Activated CD4-positive, alpha-beta T cell treated with anti-CD3 and anti-CD28 coated beads for 48 hours (primary cell): ENCODE measurements at regions not wholly inside any gene's neighbourhood (a gene's known extent, or its start where the extent isn't known, plus 50 kb on each side); places are given as distances from the start of the nearest gene placed in this dataset.

Experiments
- DNase-seq: peaks from one replicate; pipeline ENCODE4 v3.0.0-alpha.2; 2020

DNA sequence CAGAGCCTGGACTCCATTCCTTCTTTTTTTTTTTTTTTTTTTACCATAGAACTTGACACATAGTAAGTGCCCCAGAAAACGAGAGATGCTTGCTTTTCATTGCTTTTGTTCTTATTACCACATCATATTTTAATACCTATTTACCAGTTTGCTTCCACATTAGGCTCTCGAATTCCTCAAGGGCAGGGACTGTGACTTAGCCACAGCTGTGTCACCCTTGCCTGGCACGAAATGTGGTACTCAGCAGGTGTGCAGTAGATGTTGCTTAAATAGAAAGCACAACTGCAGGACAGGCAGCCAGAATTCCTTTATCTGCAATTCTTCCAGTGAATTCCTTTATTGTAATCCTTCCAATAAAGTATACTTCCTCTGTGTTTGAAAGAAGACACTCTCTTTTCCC, 393.0 kb downstream of the HAPSTR1 start:
- DNase-seq: no peak

DNA sequence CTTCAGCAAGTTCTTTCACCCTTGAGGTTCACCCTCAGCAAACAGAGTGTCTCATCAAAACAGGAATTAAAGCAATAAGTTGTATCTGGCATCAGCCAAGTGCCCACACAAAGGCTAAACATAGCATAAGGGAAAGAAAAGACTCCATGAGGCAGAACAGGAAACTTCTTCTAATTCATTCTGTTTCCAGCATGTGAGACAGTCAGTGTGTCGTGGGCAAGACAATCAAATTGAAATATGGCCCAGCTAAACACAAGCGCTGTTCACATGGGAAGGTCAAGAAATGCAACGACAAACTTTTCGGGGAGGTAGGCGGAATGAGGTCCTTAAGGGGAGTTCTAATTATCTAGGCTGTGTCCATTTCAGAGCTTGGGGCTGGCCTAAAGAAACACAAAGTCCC, 393.4 kb downstream of the HAPSTR1 start:
- DNase-seq: no peak

DNA sequence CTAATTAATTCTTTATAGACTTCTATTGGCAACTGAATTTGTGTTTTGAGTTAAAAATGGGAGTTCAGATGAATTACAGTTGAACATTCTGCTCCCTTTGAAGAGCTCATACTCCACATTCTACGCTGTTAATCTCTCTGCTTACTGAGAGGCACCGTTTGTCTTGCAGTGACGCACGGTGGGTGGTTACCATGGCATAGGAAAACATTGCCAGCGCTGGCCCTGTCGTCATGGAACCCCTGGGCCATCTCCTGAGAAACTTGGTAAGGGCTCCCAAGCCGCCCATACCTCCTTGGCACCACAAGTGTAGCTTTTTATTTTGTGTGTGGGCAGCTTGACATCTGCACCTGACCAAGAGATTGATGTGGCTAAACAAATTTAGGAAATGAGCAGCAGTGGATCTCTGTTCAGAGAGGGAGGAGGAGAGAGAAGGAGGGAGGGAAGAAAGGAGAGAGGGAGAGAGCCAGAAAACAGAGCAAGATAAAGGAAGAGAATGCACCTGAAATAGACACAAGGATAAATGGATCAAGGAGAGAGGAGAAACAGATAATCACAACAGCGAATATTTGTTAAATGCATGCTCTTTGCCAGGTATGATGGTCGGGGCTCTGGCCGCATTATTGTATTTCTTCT, 398.5 kb downstream of the HAPSTR1 start:
- DNase-seq: no peak

DNA sequence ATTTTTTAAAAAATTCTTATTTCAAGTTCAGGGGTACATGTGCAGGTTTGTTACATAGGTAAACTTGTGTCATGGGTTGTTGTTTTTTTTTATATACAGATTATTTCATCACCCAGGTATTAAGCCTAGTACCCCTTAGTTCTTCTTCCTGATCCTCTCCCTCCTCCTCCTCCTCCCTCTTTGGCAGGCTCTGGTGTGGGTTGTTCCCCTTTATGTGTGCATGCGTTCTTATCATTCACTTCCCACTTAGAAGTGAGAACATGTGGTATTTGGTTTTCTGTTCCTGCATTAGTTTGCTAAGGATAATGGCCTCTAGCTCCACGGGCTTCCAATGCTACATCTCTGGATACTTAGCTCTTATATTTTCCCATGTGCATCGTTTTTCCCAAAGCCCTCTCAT, 404.4 kb downstream of the HAPSTR1 start:
- no peak for DNase-seq

DNA sequence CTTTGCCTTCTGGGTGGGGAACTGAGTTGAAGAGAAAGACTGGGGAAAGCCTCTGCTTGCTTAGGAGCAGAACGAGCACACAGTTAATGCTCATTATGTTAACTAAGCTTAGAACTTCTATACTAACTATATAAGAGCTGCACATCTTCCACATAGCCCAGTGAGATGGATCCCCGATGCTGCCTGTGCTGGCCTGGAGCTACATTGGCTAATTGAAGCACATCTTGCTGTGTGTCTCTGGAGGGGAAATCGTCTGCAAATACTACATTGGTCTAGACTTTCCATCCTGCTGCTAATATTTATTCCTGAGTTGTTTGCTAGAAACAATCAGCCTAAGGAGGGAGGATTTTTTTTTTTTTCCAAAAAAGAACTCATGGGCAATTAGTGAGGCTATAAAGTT, 406.3 kb downstream of the HAPSTR1 start:
- DNase-seq: no peak

DNA sequence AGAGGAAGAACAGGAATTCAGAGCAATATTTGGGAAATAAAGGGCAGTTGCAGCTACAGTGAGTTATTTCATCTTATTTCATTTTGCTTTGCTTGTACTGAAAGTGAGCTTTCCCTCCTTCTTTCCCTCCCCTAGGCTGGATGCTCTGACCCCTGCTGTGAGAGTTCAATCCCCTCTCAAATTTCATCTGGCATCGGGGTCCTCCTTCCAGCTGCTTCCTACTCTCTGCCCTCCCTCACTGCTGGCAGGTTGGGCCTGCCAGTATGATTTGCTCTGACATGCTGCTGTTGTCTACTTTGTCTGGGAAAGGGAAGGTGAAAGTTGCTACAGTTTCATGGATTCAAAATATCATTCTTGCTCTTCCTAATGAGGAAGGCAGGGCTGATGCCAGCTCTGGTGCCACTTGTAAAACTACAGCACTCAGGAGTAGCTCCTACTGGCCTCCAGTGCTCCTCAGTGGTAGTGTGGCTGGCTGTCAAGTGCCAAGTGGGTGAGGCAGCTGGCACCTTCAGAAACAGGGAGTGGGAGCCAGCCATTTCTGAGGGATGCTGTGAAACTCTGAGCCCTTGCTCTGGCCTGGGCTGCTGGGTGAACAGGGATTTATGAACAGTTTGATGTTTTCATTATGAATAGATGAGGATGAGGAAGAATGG, 408.6 kb downstream of the HAPSTR1 start:
- no peak for DNase-seq

DNA sequence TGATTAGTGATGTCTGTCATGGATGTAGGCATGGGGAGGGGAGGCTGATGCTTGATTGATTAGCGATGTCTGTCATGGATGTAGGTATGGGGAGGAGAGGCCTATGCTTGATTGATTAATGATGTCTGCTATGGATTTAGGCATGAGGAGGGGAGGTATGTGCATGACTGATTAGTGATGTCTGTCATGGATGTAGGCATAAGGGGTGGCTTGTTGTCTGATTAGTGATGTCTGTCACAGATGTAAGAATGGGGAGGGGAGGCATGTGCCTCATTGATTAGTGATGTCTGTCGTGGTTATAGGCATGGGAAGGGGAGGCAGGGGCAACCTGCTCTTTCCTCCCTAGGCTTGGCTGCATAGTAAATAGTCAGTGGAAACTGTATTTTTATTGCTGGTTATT, 409.4 kb downstream of the HAPSTR1 start:
- no peak for DNase-seq

DNA sequence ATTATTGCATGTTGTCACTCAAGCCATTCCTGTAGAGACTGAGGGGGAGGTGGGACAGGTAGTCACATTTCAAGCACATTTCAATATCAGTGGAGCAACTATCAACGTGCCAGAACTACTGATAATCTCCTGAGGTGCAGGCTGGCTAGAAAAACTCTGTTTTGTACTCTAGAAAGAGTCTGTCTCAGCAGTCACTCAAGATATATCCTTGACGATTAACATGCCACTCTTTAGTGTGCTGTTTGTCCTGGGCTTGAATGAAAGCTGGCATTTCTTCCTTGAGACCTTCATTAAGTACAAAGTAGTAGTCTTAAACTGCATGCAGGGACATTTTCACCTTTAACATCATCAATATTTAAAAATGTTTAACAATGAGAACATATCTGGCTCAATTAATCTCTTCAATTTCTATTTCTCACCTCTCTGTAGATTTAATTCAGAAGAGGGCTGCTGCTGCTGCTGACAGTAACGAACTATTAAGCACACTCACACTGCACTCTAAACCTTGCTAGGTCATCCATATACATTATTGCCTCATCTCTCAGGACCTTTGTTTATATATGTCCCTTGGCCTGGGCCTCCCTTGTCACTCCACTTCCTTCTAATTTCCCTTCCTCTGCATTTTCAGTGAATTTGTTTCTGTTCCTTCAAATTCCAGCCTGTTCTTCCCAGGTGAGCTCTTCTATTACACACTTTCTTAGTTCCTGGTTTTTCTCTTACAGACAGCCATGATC, 412.0 kb downstream of the HAPSTR1 start:
- DNase-seq: no peak

DNA sequence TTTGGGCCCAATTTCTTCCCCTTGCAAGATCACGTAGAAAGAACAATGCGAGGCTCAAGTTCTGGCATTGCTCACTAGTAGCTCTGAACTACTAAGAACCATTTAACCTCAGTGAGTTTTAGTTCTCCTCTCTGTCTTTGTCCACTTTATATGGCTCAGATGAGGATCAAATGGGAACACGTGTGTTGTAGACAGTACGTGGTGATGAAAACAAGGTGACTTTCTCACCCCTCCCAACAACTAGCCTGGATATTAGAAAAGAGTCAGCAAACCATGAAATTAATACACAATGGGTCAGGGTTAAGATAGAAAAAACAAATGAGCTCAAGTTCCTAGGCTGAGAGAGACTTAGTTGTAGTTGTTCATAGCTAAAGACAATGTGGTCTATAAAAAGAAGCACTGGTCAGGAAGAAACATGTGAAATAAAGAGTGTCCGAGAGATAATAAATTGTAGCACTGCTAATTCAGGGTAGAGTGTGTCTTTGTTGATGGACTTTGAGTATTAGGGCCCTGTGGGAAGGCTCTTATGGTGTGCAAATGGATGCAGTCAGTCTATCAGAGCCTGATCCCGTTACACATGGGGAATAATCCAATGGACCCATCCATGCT, 417.0 kb downstream of the HAPSTR1 start:
- no peak for DNase-seq

DNA sequence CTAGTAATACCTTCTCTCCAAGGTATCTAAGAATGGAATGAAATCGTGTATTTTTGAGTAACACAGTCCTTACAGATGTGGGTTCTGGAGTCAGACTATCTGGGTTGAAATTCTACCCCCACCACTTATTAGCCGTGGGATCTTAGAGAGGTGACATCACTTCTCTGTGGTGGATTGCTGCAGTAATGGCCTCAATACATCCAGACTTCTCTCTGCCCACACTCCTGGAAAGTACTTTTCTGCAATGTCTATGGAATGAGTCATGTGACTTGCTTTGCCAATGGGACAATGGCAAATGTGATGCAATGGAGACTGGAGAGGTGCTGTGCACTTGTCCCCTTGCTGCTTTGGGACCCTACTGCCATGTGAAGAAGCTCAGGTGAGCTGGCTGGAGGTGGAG, 418.2 kb downstream of the HAPSTR1 start:
- no peak for DNase-seq

DNA sequence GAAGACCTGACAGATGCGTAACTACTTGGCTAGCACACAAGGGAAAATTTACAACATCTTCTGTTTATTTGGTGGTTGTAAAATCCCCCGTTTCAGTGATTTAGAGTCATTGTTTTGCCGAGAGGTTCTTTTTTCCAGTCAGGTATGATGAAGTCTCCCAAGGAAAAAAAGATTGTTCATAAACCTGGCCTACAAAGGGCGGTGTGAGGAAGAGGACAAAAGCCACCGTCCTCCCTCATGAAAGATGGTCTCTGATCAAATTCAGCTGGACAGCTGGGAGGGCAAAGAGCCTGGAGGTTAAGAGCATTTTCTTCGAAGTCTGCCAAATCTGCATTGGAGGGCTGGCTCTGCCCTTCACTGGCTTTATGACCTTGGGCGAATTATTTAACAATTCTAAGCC, 419.9 kb downstream of the HAPSTR1 start:
- no peak for DNase-seq

DNA sequence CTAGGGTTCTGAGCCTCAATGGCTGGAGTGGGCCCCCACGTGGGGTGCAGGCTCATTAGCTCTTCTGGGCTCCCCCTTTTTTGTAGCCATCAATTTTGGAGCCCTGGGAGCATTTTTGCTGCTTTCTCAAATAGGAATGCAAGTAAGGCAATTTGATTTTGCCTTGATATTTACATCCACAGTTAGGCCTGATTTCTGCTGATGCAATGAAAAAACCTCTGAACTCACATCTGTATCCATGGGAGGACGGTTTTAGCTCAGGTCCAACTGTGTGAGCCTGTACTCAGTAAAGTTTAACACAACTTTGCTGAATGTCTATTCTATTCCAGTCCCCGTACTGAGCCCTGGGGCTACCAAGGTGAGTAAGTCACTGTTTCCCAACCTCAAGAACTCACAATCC, 425.0 kb downstream of the HAPSTR1 start:
- no peak for DNase-seq

DNA sequence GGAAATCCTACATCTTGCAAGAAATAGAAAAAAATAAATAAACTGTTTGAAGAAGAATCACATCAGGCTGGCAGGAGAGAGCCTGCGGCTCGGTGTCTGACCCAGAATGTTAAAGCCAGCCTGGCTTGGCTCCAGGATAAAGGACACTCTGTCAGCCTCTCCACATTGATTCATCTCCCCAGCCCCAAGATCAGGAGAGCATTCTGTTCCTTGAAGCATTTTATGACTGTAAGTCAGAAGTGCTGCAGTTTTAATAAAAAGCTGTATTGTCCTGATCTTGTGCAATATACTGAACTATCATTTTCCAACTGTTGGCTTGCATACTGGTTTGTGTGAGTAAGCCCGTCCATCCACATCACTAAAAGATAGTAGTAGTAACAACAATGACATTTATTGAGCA, 426.6 kb downstream of the HAPSTR1 start:
- no peak for DNase-seq

DNA sequence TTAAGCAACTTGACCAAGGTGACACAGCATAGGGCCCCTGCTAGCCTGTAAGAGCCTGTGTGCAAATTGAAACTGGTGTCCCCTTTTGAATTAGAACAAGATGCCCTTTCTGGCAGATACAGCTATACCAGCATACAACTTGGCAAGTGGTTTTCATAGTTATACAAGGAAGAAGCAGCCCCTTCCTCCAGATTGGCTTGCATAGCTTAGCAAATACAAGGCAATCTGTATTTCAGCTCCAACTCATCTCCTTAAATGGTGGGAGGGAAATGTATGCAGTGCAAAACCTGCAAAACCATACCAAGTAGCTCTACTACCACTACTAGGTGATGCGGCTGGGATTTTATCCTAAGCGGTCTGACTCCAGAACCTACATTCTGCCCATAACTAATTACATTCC, 427.1 kb downstream of the HAPSTR1 start:
- no peak for DNase-seq

DNA sequence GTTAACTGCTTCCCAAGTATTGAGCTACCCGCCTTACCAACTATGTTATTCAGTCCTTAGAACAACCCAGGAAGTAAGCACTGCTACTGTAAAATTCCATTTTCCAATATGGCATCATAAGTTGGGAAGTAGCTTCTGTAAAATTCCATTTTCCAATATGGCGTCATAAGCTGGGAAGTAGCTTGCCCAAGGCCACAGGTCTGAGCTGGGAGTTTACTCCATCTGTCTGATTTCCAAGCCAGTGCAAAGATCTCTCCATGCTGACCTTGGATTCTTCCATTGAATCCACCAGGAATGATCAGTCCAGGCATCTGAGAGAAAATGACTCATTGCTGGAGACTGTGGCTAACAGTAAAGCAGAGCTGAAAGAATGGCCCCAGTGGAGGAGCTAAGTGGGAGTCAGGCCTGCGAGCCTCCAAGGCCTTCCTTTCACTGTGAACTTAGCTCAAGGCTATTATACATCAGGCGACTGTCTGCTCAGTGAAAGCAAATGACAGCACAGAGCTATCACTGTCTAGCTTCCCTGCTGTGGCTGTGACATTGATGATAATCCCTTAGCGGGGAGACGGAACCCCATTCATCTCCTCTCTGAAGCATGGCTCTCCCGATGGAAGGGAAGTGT, 430.4 kb downstream of the HAPSTR1 start:
- DNase-seq: no peak

DNA sequence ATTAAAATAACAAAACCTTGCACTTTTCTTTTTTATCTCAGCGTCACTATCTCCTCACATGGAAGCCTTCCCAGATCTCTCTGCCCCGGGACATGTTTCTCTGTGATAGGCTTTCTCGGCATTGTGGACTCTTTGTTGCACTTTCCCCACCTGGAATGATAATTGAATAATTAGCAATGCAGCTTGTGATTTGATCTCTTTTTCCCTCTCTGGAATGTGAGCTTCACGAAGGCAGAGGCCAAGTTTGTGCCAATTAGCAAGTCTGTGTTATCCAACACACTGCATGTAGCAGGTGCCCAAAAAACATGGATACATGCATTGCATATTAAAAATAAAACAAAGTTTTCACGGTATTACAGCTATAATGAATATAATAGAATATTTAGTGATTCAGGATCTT, 431.2 kb downstream of the HAPSTR1 start:
- no peak for DNase-seq

DNA sequence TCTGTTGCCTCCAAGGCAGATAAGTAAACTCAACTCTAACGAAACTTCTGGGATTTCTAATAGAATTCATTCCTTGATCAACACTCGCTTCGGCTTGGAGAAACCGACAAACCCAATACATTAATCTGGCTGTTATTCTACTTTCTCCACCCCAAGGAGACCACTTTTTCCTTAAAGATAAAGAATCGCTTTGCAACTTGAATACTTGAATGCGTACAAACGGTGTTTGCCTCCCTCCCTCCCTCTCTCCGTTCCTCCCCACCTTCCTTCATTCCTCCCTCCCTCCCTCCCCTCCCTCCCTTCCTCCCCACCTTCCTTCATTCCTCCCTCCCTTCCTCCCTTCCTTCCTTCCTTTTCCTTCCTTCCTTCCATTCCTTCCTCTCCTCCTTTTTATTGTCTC, 432.6 kb downstream of the HAPSTR1 start:
- DNase-seq: no peak

DNA sequence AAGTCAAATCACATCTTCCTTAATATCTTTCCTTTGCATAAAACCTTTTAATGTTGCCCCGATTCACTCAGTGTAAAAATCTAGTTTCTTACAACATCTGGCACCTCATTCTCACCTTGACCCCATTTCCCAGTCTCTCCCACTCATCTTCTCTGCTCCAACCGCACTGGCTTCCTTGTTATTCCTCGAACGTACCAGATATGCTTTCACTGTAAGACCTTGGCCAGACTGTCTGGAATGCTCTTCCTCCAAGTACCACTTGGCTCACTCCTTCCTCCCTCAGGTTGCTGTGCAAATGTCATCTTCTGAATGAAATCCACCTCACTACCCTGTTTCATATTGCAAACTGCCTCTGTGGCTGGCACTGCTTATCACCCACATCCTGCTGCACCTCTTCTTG, 433.6 kb downstream of the HAPSTR1 start:
- no peak for DNase-seq

DNA sequence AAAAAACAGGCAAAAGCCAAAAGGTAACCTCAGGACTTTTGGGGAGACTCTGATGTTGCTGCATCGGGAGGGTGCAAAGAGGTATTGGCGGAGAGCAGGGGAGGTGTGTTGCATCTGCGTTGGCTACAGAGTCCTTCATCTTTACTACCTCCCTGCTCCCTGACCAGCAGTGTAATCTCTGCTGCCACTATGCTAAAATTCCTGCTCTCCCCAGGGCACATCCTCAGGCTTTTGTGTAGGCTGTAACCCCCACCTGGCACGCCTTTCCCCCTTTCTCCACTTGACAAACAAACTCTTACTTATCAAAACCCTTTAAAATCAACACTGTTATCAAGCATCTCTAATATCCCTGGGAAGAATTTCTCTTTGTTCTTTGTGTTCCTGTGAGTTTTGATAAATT, 435.3 kb downstream of the HAPSTR1 start:
- DNase-seq: no peak

DNA sequence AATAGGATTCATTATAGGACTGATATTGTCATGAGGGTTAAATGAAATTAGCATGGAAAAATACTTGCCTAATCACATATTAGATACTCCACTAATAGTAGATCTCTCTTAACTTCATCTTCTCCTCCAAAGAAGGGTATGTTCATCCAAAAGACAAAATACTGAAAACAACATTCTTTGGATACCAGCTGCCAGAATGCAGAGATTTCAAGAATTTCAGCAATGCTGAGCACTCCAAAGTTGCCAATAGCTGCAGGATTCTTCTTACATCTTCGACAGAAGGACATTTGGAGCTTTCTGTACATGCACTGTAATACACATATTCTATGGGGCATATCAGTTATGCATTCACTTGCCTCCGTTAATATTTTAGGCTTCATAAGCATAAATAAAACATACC, 436.5 kb downstream of the HAPSTR1 start:
- no peak for DNase-seq

DNA sequence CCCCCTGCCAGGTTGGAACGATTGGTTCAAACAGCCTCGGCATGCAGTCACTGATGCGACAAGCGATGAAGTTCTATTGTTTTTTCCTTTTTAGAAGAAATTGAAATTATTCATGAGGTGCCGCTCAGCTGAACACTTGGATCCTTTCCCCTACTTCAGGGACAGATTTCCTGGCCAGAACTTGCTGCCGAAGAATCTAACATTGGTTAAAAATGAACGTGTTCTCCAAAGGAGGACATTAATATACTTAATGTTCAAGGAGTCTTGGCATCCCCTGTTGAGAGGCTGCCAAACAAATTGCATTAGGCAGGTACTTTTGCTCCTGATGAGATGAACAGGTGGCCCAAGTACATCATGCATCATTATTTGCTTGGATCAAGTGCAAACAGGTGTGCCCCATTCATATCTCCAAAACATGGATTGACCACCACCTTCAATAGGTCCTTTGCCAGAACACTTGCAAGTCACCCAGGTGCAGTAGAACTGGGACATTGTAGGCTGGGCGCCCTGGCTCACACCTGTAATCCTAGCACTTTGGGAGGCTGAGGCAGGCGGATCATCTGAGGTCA, 437.2 kb downstream of the HAPSTR1 start:
- no peak for DNase-seq

DNA sequence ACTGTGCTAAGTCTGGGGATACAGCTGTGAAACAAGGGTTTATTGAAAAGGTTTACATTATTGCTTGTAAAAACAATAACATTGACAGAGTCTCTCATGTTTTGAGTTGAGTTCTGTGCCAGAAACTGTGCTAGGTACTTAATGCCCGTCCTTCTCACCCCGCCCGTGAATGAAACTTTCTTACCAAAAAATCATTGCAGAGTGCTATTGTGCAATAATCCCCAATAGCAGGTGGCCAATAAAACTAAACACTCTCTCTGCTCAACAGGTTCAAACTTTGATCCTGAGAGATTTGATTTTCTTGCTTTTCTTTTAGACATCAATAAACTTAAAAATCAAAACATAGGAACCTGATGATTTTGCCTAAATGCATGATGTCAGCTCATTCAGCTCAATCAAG, 441.6 kb downstream of the HAPSTR1 start:
- DNase-seq: no peak

DNA sequence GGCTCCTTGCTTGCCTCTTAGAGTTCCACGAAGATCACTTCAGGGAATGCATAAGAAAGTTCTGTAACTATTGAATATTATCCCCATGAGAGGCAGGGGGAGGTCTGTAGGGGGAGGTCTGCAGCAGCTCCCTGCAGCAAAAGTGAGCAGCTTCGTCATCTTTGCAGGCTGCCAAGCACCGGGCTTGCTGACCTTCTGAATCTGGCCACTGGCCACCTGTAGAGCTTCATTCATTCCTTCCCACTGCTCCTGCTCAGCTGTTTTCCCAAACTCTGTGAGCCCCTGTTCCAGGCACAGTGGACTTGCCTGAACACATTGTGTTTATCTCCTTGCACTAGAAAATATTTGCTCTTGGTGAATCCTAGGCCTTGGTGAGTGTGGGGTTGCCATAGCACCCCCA, 443.3 kb downstream of the HAPSTR1 start:
- no peak for DNase-seq
